Fibroblast of skin of right biceps (primary cell): ENCODE measurements at regions not wholly inside any gene's neighbourhood (a gene's known extent, or its start where the extent isn't known, plus 50 kb on each side); places are given as distances from the start of the nearest gene placed in this dataset.
"Not testable (repeated sequence)": the region's sequence is repeated elsewhere in the genome, so short reads cannot be mapped to it uniquely, and the experiment has no call there.

Experiments
- DNase-seq: peaks from one replicate; pipeline ENCODE4 v3.0.0-alpha.2; 2013

- no peak for DNase-seq
Observed at GRCh38 chr9:110066929-110067716, 140.8 kb downstream of the C9orf152 start.

GRCh38 chr9:110068212-110068611 lies 139.7 kb downstream of the C9orf152 start:
- no peak for DNase-seq

GRCh38 chr9:110069326-110070248 lies 138.4 kb downstream of the C9orf152 start:
- peak; percentile 96 for DNase-seq

GRCh38 chr9:110072597-110073355 lies 135.2 kb downstream of the C9orf152 start:
- DNase-seq = no peak

- no peak for DNase-seq
Observed at GRCh38 chr9:110073356-110073905, 134.5 kb downstream of the C9orf152 start.

- DNase-seq = peak; percentile 84
Observed at GRCh38 chr9:110076894-110077725, 130.8 kb downstream of the C9orf152 start.

- peak; percentile 41 for DNase-seq
Observed at GRCh38 chr9:110077925-110078324, 130.0 kb downstream of the C9orf152 start.

- DNase-seq = no peak
Observed at GRCh38 chr9:110078604-110079003, 129.4 kb downstream of the C9orf152 start.

- DNase-seq = peak; percentile 62
Observed at GRCh38 chr9:110081395-110081794, 126.6 kb downstream of the C9orf152 start.

GRCh38 chr9:110083866-110084265 lies 124.1 kb downstream of the C9orf152 start:
- no peak for DNase-seq

GRCh38 chr9:110086537-110086936 lies 121.4 kb downstream of the C9orf152 start:
- no peak for DNase-seq

GRCh38 chr9:110087605-110088004 lies 120.4 kb downstream of the C9orf152 start:
- DNase-seq = no peak

GRCh38 chr9:110088099-110088498 lies 119.9 kb downstream of the C9orf152 start:
- DNase-seq = peak; percentile 30

- DNase-seq = no peak
Observed at GRCh38 chr9:110089681-110090370, 118.1 kb downstream of the C9orf152 start.

- no peak for DNase-seq
Observed at GRCh38 chr9:110092792-110093191, 115.2 kb downstream of the C9orf152 start.

GRCh38 chr9:110093417-110093816 lies 114.5 kb downstream of the C9orf152 start:
- DNase-seq = no peak

- no peak for DNase-seq
Observed at GRCh38 chr9:110093871-110094270, 114.1 kb downstream of the C9orf152 start.

GRCh38 chr9:110095161-110095595 lies 112.8 kb downstream of the C9orf152 start:
- peak; percentile 37 for DNase-seq

- peak; percentile 59 for DNase-seq
Observed at GRCh38 chr9:110095776-110096175, 112.2 kb downstream of the C9orf152 start.

- not testable (repeated sequence) for DNase-seq
Observed at GRCh38 chr9:110096674-110097073, 111.3 kb downstream of the C9orf152 start.
